HG03565 (cell line): ENCODE measurements at regions not wholly inside any gene's neighbourhood (a gene's known extent, or its start where the extent isn't known, plus 50 kb on each side); places are given as distances from the start of the nearest gene placed in this dataset.

Experiments
- ATAC-seq: cut with Tn5 transposase; IDR thresholded peaks from one replicate; pipeline ENCODE4 v1.9.1; 2021; ENCODE audit warnings: mild to moderate bottlenecking, moderate library complexity; ENCODE audit not compliant: unreplicated experiment

- no peak for ATAC-seq
Observed at GRCh38 chr1:232291261-232291660, 338.7 kb downstream of the SIPA1L2 start.

GRCh38 chr1:232290570-232290969, 339.4 kb downstream of the SIPA1L2 start:
- no peak for ATAC-seq

- no peak for ATAC-seq
Observed at GRCh38 chr1:232287676-232288569, 342.0 kb downstream of the SIPA1L2 start.

GRCh38 chr1:232285138-232285537, 344.8 kb downstream of the SIPA1L2 start:
- no peak for ATAC-seq

GRCh38 chr1:232283864-232284263, 346.1 kb downstream of the SIPA1L2 start:
- ATAC-seq = no peak

- ATAC-seq = no peak
Observed at GRCh38 chr1:232282498-232282897, 347.4 kb downstream of the SIPA1L2 start.

- ATAC-seq = no peak
Observed at GRCh38 chr1:232280910-232281309, 349.0 kb downstream of the SIPA1L2 start.

GRCh38 chr1:232279909-232280400, 350.0 kb downstream of the SIPA1L2 start:
- ATAC-seq = no peak

GRCh38 chr1:232278925-232279324, 351.0 kb downstream of the SIPA1L2 start:
- ATAC-seq = no peak

- no peak for ATAC-seq
Observed at GRCh38 chr1:232276651-232277050, 353.3 kb downstream of the SIPA1L2 start.

- ATAC-seq = no peak
Observed at GRCh38 chr1:232274999-232275710, 354.8 kb downstream of the SIPA1L2 start.

GRCh38 chr1:232274236-232274855, 355.6 kb downstream of the SIPA1L2 start:
- ATAC-seq = no peak

GRCh38 chr1:232273011-232273410, 356.9 kb downstream of the SIPA1L2 start:
- no peak for ATAC-seq

GRCh38 chr1:232271991-232272589, 357.8 kb downstream of the SIPA1L2 start:
- ATAC-seq = no peak

- ATAC-seq = no peak
Observed at GRCh38 chr1:232271299-232271698, 358.6 kb downstream of the SIPA1L2 start.

- no peak for ATAC-seq
Observed at GRCh38 chr1:232269988-232270387, 359.9 kb downstream of the SIPA1L2 start.

- no peak for ATAC-seq
Observed at GRCh38 chr1:232267837-232268598, 361.9 kb downstream of the SIPA1L2 start.

GRCh38 chr1:232267092-232267836, 362.7 kb downstream of the SIPA1L2 start:
- no peak for ATAC-seq

GRCh38 chr1:232263452-232263851, 366.5 kb downstream of the SIPA1L2 start:
- no peak for ATAC-seq

- ATAC-seq = no peak
Observed at GRCh38 chr1:232262991-232263390, 366.9 kb downstream of the SIPA1L2 start.
